GM12878 (cell line): ENCODE measurements at regions not wholly inside any gene's neighbourhood (a gene's known extent, or its start where the extent isn't known, plus 50 kb on each side); places are given as distances from the start of the nearest gene placed in this dataset.

Experiments
- ATAC-seq: fragments of 200-7000 bp; cut with Tn5 transposase; 3 replicates; pipeline ENCODE4 v1.9.1; 2020; ENCODE audit warnings: mild to moderate bottlenecking, moderate library complexity
- BruUV-seq: library from RNA; stranded (reverse); fragments of 400-500 nt; replicated peaks from 2 replicates; lab custom pipeline; 2021; lab: Mats Ljungman, UMichigan
- CTCF ChIA-PET: fragments of 300-600 bp; sonication (Branson Sonifier 250); formaldehyde crosslinking; extraction: SDS; loops from one replicate; lab custom pipeline; 2021; ENCODE audit warnings: inconsistent platforms; lab: Yijun Ruan, JAX
- POLR2A ChIA-PET: fragments of 350-600 bp; formaldehyde crosslinking; extraction: SDS; loops from one replicate; lab custom pipeline; 2021; ENCODE audit warnings: inconsistent platforms; lab: Charles Lee
- RAD21 ChIA-PET: fragments of 300-600 bp; sonication (Branson Sonifier 250); formaldehyde crosslinking; loops from one replicate; lab custom pipeline; 2023; ENCODE audit warnings: antibody characterized with exemption; ENCODE audit not compliant: unreplicated experiment; lab: Charles Lee
- SMC1A ChIA-PET: fragments of 300-600 bp; sonication (Branson Sonifier 250); formaldehyde crosslinking; loops from one replicate; lab custom pipeline; 2023; ENCODE audit not compliant: unreplicated experiment, uncharacterized antibody; lab: Charles Lee
- DNase-seq: peaks from one replicate; pipeline ENCODE4 v3.0.0-alpha.2; 2011; ENCODE audit warnings: low read depth, low spot score
- FAIRE-seq: peaks from 3 replicates; lab custom pipeline; 2011; peaks lifted over from hg19 to GRCh38; lab: Jason Lieb, UNC
- H2AFZ ChIP-seq: 2 replicates; pipeline ENCODE4 v1.6.0; 2011; ENCODE audit warnings: low read depth, low read length, control low read depth; ENCODE audit not compliant: control insufficient read depth
- H3K27ac ChIP-seq: 2 replicates; pipeline ENCODE4 v1.5.1; 2011; ENCODE audit warnings: control low read depth; ENCODE audit not compliant: control insufficient read depth, insufficient read depth
- H3K27me3 ChIP-seq, 2 experiments: replicated peaks in 1 of 2; 2 replicates each; pipeline versions ENCODE4 v1.6.0 to v1.6.1; 2011; ENCODE audit warnings: low read length in 1 of 2; ENCODE audit not compliant: control insufficient read depth in 2 of 2, insufficient read depth in 2 of 2
- H3K36me3 ChIP-seq, 2 experiments: 2 replicates each; pipeline ENCODE4 v1.5.1; 2011; ENCODE audit warnings: low read length in 1 of 2; ENCODE audit not compliant: control insufficient read depth in 2 of 2, insufficient read depth in 2 of 2
- H3K4me1 ChIP-seq: 2 replicates; pipeline ENCODE4 v1.6.1; 2011; ENCODE audit warnings: mild to moderate bottlenecking, low read length, moderate library complexity, mixed read lengths; ENCODE audit not compliant: control insufficient read depth, insufficient read depth
- H3K4me2 ChIP-seq: 2 replicates; pipeline ENCODE4 v1.6.0; 2011; ENCODE audit warnings: control low read depth; ENCODE audit not compliant: control insufficient read depth, insufficient read depth
- H3K4me3 ChIP-seq: fragments of 200-600 bp; sonication (generic); 2 replicates; pipeline ENCODE4 v1.5.1; 2016
- H3K79me2 ChIP-seq: 2 replicates; pipeline ENCODE4 v1.6.0; 2011; ENCODE audit warnings: low read length; ENCODE audit not compliant: control insufficient read depth, insufficient read depth
- H3K9ac ChIP-seq: 2 replicates; pipeline ENCODE4 v1.8.0; 2011; ENCODE audit warnings: low read length, control low read depth, mixed read lengths; ENCODE audit not compliant: control insufficient read depth, insufficient read depth
- H3K9me3 ChIP-seq: replicated peaks from 3 replicates; pipeline ENCODE4 v1.5.1; 2011; ENCODE audit warnings: mild to moderate bottlenecking, low read length; ENCODE audit not compliant: control insufficient read depth, insufficient read depth
- H4K20me1 ChIP-seq: 2 replicates; pipeline ENCODE4 v1.6.0; 2011; ENCODE audit not compliant: control insufficient read depth, insufficient read depth
- BACH1 ChIP-seq: fragments of 450-650 bp; IDR thresholded peaks from 2 replicates; pipeline ENCODE4 v1.6.1; 2017; ENCODE audit warnings: mild to moderate bottlenecking, borderline replicate concordance
- JUNB ChIP-seq: IDR thresholded peaks from 2 replicates; pipeline ENCODE4 v1.6.1; 2016; ENCODE audit warnings: antibody characterized with exemption, mild to moderate bottlenecking
- KLF5 ChIP-seq: fragments of 450-650 bp; IDR thresholded peaks from 2 replicates; pipeline ENCODE4 v1.6.1; 2014; ENCODE audit warnings: mild to moderate bottlenecking; ENCODE audit not compliant: partially characterized antibody
- MEF2A ChIP-seq: IDR thresholded peaks from 2 replicates; pipeline ENCODE4 v1.6.1; 2011; ENCODE audit warnings: low read depth, mild to moderate bottlenecking, low read length, moderate library complexity; ENCODE audit not compliant: insufficient read depth
- NFYB ChIP-seq: IDR thresholded peaks from 2 replicates; pipeline ENCODE4 v1.6.1; 2011; ENCODE audit warnings: low read depth, mild to moderate bottlenecking, low read length, improper control_type of control experiment, moderate library complexity; ENCODE audit not compliant: insufficient read depth
- NRF1 ChIP-seq: conservative IDR thresholded peaks from 2 replicates; pipeline ENCODE4 v1.6.1; 2011; ENCODE audit warnings: mild to moderate bottlenecking, low read depth, low read length, improper control_type of control experiment
- PAX5 ChIP-seq: IDR thresholded peaks from 2 replicates; pipeline ENCODE4 v1.6.1; 2011; ENCODE audit warnings: low read depth, low read length, borderline replicate concordance
- RB1 ChIP-seq: fragments of 450-650 bp; formaldehyde crosslinking; IDR thresholded peaks from 2 replicates; pipeline ENCODE4 v1.6.1; 2017; ENCODE audit warnings: mild to moderate bottlenecking, borderline replicate concordance
- SMAD1 ChIP-seq: fragments of 450-650 bp; IDR thresholded peaks from 2 replicates; pipeline ENCODE4 v1.6.1; 2018; ENCODE audit warnings: mild to moderate bottlenecking, low read depth; ENCODE audit not compliant: partially characterized antibody
- STAT1 ChIP-seq: fragments of 450-650 bp; conservative IDR thresholded peaks from 2 replicates; pipeline ENCODE4 v1.6.1; 2014; ENCODE audit warnings: antibody characterized with exemption, mild to moderate bottlenecking
- TBL1XR1 ChIP-seq: IDR thresholded peaks from 2 replicates; pipeline ENCODE4 v1.6.1; 2012; ENCODE audit warnings: low read depth, low read length, improper control_type of control experiment
- ZNF207 ChIP-seq: fragments of 450-650 bp; IDR thresholded peaks from 2 replicates; pipeline ENCODE4 v1.6.1; 2014; ENCODE audit warnings: antibody characterized with exemption, mild to moderate bottlenecking, borderline replicate concordance
- WGBS: methylation state at CpG from one replicate; pipeline ENCODE4 v1.1.6; 2016; ENCODE audit warnings: low lambda C conversion rate; ENCODE audit not compliant: insufficient replicate concordance, insufficient coverage; ENCODE audit errors: missing lambda C conversion rate; 5-methylcytosine and 5-hydroxymethylcytosine counted together
- in situ Hi-C: fragments of 300-500 bp; cut with MboI; formaldehyde crosslinking; loops from 9 replicates; pipeline ENCODE4 v1.14.3; 2018; ENCODE audit warnings: mixed read lengths
- intact Hi-C: fragments of 100-400 bp; cut with micrococcal nuclease; formaldehyde crosslinking; loops from one replicate; pipeline ENCODE4 v1.14.2; 2022; ENCODE audit not compliant: unreplicated experiment
- TF ChIP-seq, protein P1 (sequence below): fragments of 450-650 bp; IDR thresholded peaks from 2 replicates; pipeline ENCODE4 v1.6.1; 2017; ENCODE audit warnings: mild to moderate bottlenecking
- TF ChIP-seq, protein P2 (sequence below): fragments of 150-350 bp; IDR thresholded peaks from 2 replicates; pipeline ENCODE4 v1.6.1; 2016; ENCODE audit warnings: low read depth, low read length
- TF ChIP-seq, protein P3 (sequence below): fragments of 450-650 bp; IDR thresholded peaks from 2 replicates; pipeline ENCODE4 v1.6.1; 2017; ENCODE audit warnings: borderline replicate concordance
- TF ChIP-seq, protein P4 (sequence below): fragments of 450-650 bp; IDR thresholded peaks from 2 replicates; pipeline ENCODE4 v1.6.1; 2016; ENCODE audit warnings: mild to moderate bottlenecking

DNA sequence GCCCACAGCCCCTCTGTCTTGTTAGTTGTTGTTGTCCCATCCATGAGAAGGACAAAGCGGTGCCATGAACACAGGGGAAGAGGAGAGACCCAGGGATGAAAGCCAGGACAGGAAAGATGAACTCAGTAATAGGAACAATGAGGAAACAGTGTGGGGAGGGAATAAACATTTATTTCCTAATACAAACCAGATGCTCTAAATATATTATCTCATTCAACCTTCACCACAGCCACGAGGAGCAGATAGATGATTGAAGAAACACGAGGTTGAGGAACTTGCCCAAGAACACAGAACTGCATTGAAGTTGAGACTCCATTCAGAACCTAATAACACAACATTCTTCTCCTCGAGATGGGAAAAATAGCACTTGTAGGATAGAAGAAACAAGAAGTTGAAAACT, 53.0 kb upstream of the AIG1 start:
- Histone ChIP-seq H3K9me3 (no peaks in the 10 kb centered on the region), H3K36me3 (no peaks in the 10 kb centered on the region), H3K27me3 (no peaks in the 10 kb centered on the region), H3K4me1 (peaks cover 9% of the 10 kb centered on the region), H3K27ac (no peak overlapping the region), H3K4me3 (no peak overlapping the region), H3K4me2 (no peak overlapping the region), H2AFZ (no peak overlapping the region), H4K20me1 (no peaks in the 10 kb centered on the region), H3K9ac (no peak overlapping the region), H3K79me2 (no peaks in the 10 kb centered on the region)
- FAIRE-seq (no peak), ATAC-seq (no peak), DNase-seq (no peak)
- no peak for TF ChIP-seq RB1
- TF ChIP-seq, protein P1, sequence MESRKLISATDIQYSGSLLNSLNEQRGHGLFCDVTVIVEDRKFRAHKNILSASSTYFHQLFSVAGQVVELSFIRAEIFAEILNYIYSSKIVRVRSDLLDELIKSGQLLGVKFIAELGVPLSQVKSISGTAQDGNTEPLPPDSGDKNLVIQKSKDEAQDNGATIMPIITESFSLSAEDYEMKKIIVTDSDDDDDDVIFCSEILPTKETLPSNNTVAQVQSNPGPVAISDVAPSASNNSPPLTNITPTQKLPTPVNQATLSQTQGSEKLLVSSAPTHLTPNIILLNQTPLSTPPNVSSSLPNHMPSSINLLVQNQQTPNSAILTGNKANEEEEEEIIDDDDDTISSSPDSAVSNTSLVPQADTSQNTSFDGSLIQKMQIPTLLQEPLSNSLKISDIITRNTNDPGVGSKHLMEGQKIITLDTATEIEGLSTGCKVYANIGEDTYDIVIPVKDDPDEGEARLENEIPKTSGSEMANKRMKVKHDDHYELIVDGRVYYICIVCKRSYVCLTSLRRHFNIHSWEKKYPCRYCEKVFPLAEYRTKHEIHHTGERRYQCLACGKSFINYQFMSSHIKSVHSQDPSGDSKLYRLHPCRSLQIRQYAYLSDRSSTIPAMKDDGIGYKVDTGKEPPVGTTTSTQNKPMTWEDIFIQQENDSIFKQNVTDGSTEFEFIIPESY, result no peak
- TF ChIP-seq, protein P2, sequence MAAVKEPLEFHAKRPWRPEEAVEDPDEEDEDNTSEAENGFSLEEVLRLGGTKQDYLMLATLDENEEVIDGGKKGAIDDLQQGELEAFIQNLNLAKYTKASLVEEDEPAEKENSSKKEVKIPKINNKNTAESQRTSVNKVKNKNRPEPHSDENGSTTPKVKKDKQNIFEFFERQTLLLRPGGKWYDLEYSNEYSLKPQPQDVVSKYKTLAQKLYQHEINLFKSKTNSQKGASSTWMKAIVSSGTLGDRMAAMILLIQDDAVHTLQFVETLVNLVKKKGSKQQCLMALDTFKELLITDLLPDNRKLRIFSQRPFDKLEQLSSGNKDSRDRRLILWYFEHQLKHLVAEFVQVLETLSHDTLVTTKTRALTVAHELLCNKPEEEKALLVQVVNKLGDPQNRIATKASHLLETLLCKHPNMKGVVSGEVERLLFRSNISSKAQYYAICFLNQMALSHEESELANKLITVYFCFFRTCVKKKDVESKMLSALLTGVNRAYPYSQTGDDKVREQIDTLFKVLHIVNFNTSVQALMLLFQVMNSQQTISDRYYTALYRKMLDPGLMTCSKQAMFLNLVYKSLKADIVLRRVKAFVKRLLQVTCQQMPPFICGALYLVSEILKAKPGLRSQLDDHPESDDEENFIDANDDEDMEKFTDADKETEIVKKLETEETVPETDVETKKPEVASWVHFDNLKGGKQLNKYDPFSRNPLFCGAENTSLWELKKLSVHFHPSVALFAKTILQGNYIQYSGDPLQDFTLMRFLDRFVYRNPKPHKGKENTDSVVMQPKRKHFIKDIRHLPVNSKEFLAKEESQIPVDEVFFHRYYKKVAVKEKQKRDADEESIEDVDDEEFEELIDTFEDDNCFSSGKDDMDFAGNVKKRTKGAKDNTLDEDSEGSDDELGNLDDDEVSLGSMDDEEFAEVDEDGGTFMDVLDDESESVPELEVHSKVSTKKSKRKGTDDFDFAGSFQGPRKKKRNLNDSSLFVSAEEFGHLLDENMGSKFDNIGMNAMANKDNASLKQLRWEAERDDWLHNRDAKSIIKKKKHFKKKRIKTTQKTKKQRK, result no peak
- no peak for TF ChIP-seq BACH1
- TF ChIP-seq MEF2A, result no peak
- TF ChIP-seq, protein P3, sequence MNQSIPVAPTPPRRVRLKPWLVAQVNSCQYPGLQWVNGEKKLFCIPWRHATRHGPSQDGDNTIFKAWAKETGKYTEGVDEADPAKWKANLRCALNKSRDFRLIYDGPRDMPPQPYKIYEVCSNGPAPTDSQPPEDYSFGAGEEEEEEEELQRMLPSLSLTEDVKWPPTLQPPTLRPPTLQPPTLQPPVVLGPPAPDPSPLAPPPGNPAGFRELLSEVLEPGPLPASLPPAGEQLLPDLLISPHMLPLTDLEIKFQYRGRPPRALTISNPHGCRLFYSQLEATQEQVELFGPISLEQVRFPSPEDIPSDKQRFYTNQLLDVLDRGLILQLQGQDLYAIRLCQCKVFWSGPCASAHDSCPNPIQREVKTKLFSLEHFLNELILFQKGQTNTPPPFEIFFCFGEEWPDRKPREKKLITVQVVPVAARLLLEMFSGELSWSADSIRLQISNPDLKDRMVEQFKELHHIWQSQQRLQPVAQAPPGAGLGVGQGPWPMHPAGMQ, result no peak
- TF ChIP-seq, protein P4, sequence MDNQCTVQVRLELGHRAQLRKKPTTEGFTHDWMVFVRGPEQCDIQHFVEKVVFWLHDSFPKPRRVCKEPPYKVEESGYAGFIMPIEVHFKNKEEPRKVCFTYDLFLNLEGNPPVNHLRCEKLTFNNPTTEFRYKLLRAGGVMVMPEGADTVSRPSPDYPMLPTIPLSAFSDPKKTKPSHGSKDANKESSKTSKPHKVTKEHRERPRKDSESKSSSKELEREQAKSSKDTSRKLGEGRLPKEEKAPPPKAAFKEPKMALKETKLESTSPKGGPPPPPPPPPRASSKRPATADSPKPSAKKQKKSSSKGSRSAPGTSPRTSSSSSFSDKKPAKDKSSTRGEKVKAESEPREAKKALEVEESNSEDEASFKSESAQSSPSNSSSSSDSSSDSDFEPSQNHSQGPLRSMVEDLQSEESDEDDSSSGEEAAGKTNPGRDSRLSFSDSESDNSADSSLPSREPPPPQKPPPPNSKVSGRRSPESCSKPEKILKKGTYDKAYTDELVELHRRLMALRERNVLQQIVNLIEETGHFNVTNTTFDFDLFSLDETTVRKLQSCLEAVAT, result no peak
- no peak for TF ChIP-seq ZNF207
- TF ChIP-seq PAX5, result no peak
- no peak for TF ChIP-seq TBL1XR1
- TF ChIP-seq KLF5, result no peak
- TF ChIP-seq SMAD1, result no peak
- TF ChIP-seq NFYB, result no peak
- TF ChIP-seq NRF1, result no peak
- TF ChIP-seq STAT1, result no peak
- TF ChIP-seq JUNB, result no peak
- POLR2A ChIA-PET, result interaction anchor here (0.6 kb wide), 1 partner anchor 322 kb away, joined by 3 read pairs; no protein-coding TSS in a partner anchor
- in situ Hi-C loops (no loop called here), intact Hi-C loops (no loop called here)
- SMC1A ChIA-PET, result no interaction called here
- 38% methylated on average over 4 of the region's 4 CpGs for WGBS
- RAD21 ChIA-PET, result no interaction called here
- BruUV-seq, result no TSS peak
- CTCF ChIA-PET, result no interaction called here
